ENCODE measurements at regions not wholly inside any gene's neighbourhood (a gene's known extent, or its start where the extent isn't known, plus 50 kb on each side); places are given as distances from the start of the nearest gene placed in this dataset.
"Not testable (repeated sequence)": the region's sequence is repeated elsewhere in the genome, so short reads cannot be mapped to it uniquely, and the experiment has no call there.

- POLR2A ChIA-PET, result no interaction called here
- no peak for TF ChIP-seq CTCF (IDR thresholded peaks at IDR 0.05; ENCODE audit: control extremely low read depth, extremely low read depth, low read depth, missing control alignments)
- CTCF ChIA-PET, result interaction anchor here (0.7 kb wide), 1 partner anchor 10 kb away, joined by 3 read pairs; no protein-coding TSS in a partner anchor
- DNase-seq (ENCODE audit: extremely low spot score), result no peak
Measured at GRCh38 chr1:67919274-67920072, 86.2 kb upstream of the GNG12 start.

GRCh38 chr1:67918067-67918466 is 84.8 kb upstream of the GNG12 start:
- CTCF ChIA-PET, result no interaction called here
- POLR2A ChIA-PET, result no interaction called here
- DNase-seq (ENCODE audit: extremely low spot score), result no peak
- TF ChIP-seq CTCF (IDR thresholded peaks at IDR 0.05; ENCODE audit: control extremely low read depth, extremely low read depth, low read depth, missing control alignments), result no peak

GRCh38 chr1:67917006-67917405 is 83.7 kb upstream of the GNG12 start:
- no peak for TF ChIP-seq CTCF (IDR thresholded peaks at IDR 0.05; ENCODE audit: control extremely low read depth, extremely low read depth, low read depth, missing control alignments)
- no peak for DNase-seq (ENCODE audit: extremely low spot score)
- ChIA-PET CTCF (interaction anchor here (1.4 kb wide), 1 partner anchor 24 kb away, joined by 3 read pairs; no protein-coding TSS in a partner anchor), POLR2A (no interaction called here)

- POLR2A ChIA-PET, result no interaction called here
- no peak for DNase-seq (ENCODE audit: extremely low spot score)
- TF ChIP-seq CTCF (IDR thresholded peaks at IDR 0.05; ENCODE audit: control extremely low read depth, extremely low read depth, low read depth, missing control alignments), result no peak
- CTCF ChIA-PET, result interaction anchor here (1.4 kb wide), 1 partner anchor 25 kb away, joined by 3 read pairs; no protein-coding TSS in a partner anchor
Measured at GRCh38 chr1:67916140-67916886, 83.0 kb upstream of the GNG12 start.

GRCh38 chr1:67909776-67910175 is 76.5 kb upstream of the GNG12 start:
- POLR2A ChIA-PET, result no interaction called here
- DNase-seq (ENCODE audit: extremely low spot score), result no peak
- TF ChIP-seq CTCF (IDR thresholded peaks at IDR 0.05; ENCODE audit: control extremely low read depth, extremely low read depth, low read depth, missing control alignments), result no peak
- CTCF ChIA-PET, result interaction anchor here (0.8 to 1.2 kb wide), 2 partner anchors 10 to 20 kb away, joined by 3 read pairs; no protein-coding TSS in a partner anchor

GRCh38 chr1:67908250-67908936 is 75.1 kb upstream of the GNG12 start:
- ChIA-PET CTCF (no interaction called here), POLR2A (no interaction called here)
- TF ChIP-seq CTCF (IDR thresholded peaks at IDR 0.05; ENCODE audit: control extremely low read depth, extremely low read depth, low read depth, missing control alignments), result no peak
- DNase-seq (ENCODE audit: extremely low spot score), result no peak

GRCh38 chr1:67907467-67907866 is 74.2 kb upstream of the GNG12 start:
- CTCF ChIA-PET, result interaction anchor here (1.6 kb wide), 1 partner anchor 10 kb away, joined by 3 read pairs; no protein-coding TSS in a partner anchor
- POLR2A ChIA-PET; DNase-seq (ENCODE audit: extremely low spot score): not testable (repeated sequence)

GRCh38 chr1:67906015-67906414 is 72.7 kb upstream of the GNG12 start:
- POLR2A ChIA-PET; DNase-seq (ENCODE audit: extremely low spot score); CTCF ChIA-PET: not testable (repeated sequence)

- DNase-seq (ENCODE audit: extremely low spot score); CTCF ChIA-PET: not testable (repeated sequence)
- POLR2A ChIA-PET, result interaction anchor here (0.7 kb wide), 1 partner anchor 218 kb away, joined by 3 read pairs; no protein-coding TSS in a partner anchor
Measured at GRCh38 chr1:67902546-67903223, 69.4 kb upstream of the GNG12 start.

Measured in GM10248 (cell line).